Tibial artery (tissue), 4 donors: ENCODE measurements at regions not wholly inside any gene's neighbourhood (a gene's known extent, or its start where the extent isn't known, plus 50 kb on each side); places are given as distances from the start of the nearest gene placed in this dataset.
"Not testable (repeated sequence)": the region's sequence is repeated elsewhere in the genome, so short reads cannot be mapped to it uniquely, and the experiment has no call there.

Experiments
- DNase-seq, 2 donors: peaks; one replicate each; pipeline ENCODE4 v3.0.0-alpha.2; 2019
- H3K27ac ChIP-seq, 2 donors: fragments of 200-600 bp; sonication (generic) in 1 of 2; 1 replicate in 1 of 2; 2 replicates in 1 of 2; pipeline ENCODE4 v1.5.1; 2018 to 2019; ENCODE audit warnings: mild to moderate bottlenecking in 1 of 2
- H3K27me3 ChIP-seq, 2 donors: fragments of 200-600 bp; sonication (generic) in 1 of 2; one replicate each; pipeline versions ENCODE4 v1.5.1 to v1.6.0; 2016 to 2019
- H3K36me3 ChIP-seq, 3 donors: fragments of 200-600 bp; sonication (generic) in 2 of 3; one replicate each; pipeline ENCODE4 v1.5.1; 2016 to 2019; ENCODE audit warnings: mild to moderate bottlenecking in 2 of 3
- H3K4me1 ChIP-seq, 4 donors: fragments of 200-600 bp; sonication (generic) in 2 of 4; 1 replicate in 3 of 4; 2 replicates in 1 of 4; pipeline ENCODE4 v1.5.1; 2016 to 2019
- H3K4me3 ChIP-seq, 2 donors: fragments of 200-600 bp; sonication (generic) in 1 of 2; 1 replicate in 1 of 2; 2 replicates in 1 of 2; pipeline ENCODE4 v1.5.1; 2018 to 2019; ENCODE audit warnings: mild to moderate bottlenecking in 2 of 2
- H3K9me3 ChIP-seq, 3 donors: fragments of 200-600 bp; sonication (generic) in 1 of 3; one replicate each; pipeline ENCODE4 v1.5.1; 2016 to 2019
- CTCF ChIP-seq, 2 experiments: fragments of 200-600 bp in 1 of 2; fragments of 450-650 bp in 1 of 2; IDR thresholded peaks; one replicate each; pipeline ENCODE4 v1.5.1; 2017 to 2019; ENCODE audit warnings: antibody characterized with exemption in 2 of 2, mild to moderate bottlenecking in 1 of 2, moderate library complexity in 1 of 2
- intact Hi-C: fragments of 100-400 bp; cut with DNase I; formaldehyde crosslinking; loops from one replicate; pipeline ENCODE4 v1.15.0; 2023; ENCODE audit warnings: low total_unique reads

- H3K4me1 ChIP-seq: no peaks in the 10 kb centered on the region
- H3K4me3 ChIP-seq: no peak overlapping the region
- intact Hi-C loops: no loop called here
- H3K36me3 ChIP-seq: no peaks in the 10 kb centered on the region
- H3K27ac ChIP-seq: no peak overlapping the region
- DNase-seq: no peak
- TF ChIP-seq CTCF (IDR thresholded peaks at IDR 0.05): no peak
- H3K27me3 ChIP-seq: peaks cover 0 to 30% of the 10 kb centered on the region in 2 donors
- peaks cover 0 to 7% (median 5%) of the 10 kb centered on the region in 3 donors for H3K9me3 ChIP-seq
Observed at GRCh38 chr1:21378705-21379494, 61.0 kb upstream of the NBPF3 start.

GRCh38 chr1:21372383-21372782, 67.6 kb upstream of the NBPF3 start:
- Histone ChIP-seq H3K4me3 (no peak overlapping the region), H3K4me1 (no peaks in the 10 kb centered on the region), H3K27me3 (peaks cover 0 to 2% of the 10 kb centered on the region in 2 donors), H3K27ac (no peak overlapping the region), H3K9me3 (no peaks in the 10 kb centered on the region), H3K36me3 (no peaks in the 10 kb centered on the region)
- DNase-seq: no peak
- TF ChIP-seq CTCF (IDR thresholded peaks at IDR 0.05): no peak
- intact Hi-C loops: no loop called here

GRCh38 chr1:21369905-21370304, 70.0 kb upstream of the NBPF3 start:
- no peak overlapping the region for H3K4me3 ChIP-seq
- H3K27me3 ChIP-seq: no peaks in the 10 kb centered on the region
- H3K27ac ChIP-seq: no peak overlapping the region
- no peak for TF ChIP-seq CTCF (IDR thresholded peaks at IDR 0.05)
- no peaks in the 10 kb centered on the region for H3K36me3 ChIP-seq
- no peaks in the 10 kb centered on the region for H3K9me3 ChIP-seq
- no peaks in the 10 kb centered on the region for H3K4me1 ChIP-seq
- intact Hi-C loops: loop anchor here (2.0 to 5.0 kb wide), 2 partner anchors 139 to 153 kb away; no protein-coding TSS in a partner anchor
- no peak for DNase-seq

GRCh38 chr1:21368515-21369289, 71.2 kb upstream of the NBPF3 start:
- peak; percentile 99 to 100 for TF ChIP-seq CTCF (IDR thresholded peaks at IDR 0.05)
- Histone ChIP-seq H3K27me3 (no peaks in the 10 kb centered on the region), H3K36me3 (no peaks in the 10 kb centered on the region), H3K4me1 (no peaks in the 10 kb centered on the region), H3K27ac (no peak overlapping the region), H3K9me3 (no peaks in the 10 kb centered on the region), H3K4me3 (no peak overlapping the region)
- peak; percentile 77 to 85 for DNase-seq
- intact Hi-C loops: loop anchor here (2.0 to 5.0 kb wide), 2 partner anchors 138 to 151 kb away; no protein-coding TSS in a partner anchor

GRCh38 chr1:21367973-21368514, 71.9 kb upstream of the NBPF3 start:
- not testable (repeated sequence) for H3K27ac ChIP-seq, H3K36me3 ChIP-seq, H3K4me1 ChIP-seq, H3K9me3 ChIP-seq, H3K4me3 ChIP-seq, DNase-seq, H3K27me3 ChIP-seq
- intact Hi-C loops: loop anchor here (2.0 to 5.0 kb wide), 2 partner anchors 137 to 151 kb away; no protein-coding TSS in a partner anchor
